BLaER1 (cell line): ENCODE measurements at regions not wholly inside any gene's neighbourhood (a gene's known extent, or its start where the extent isn't known, plus 50 kb on each side); places are given as distances from the start of the nearest gene placed in this dataset.

Source experiments
- H3K27ac ChIP-seq: shearing (Covaris generic); formaldehyde crosslinking; 2 replicates; pipeline ENCODE4 v1.8.1; 2022
- H3K27me3 ChIP-seq: shearing (Covaris generic); formaldehyde crosslinking; 2 replicates; pipeline ENCODE4 v1.8.1; 2022
- H3K36me3 ChIP-seq: shearing (Covaris generic); formaldehyde crosslinking; 2 replicates; pipeline ENCODE4 v1.8.1; 2022
- H3K4me1 ChIP-seq: shearing (Covaris generic); formaldehyde crosslinking; 2 replicates; pipeline ENCODE4 v1.8.1; 2022
- H3K4me2 ChIP-seq: shearing (Covaris generic); formaldehyde crosslinking; 2 replicates; pipeline ENCODE4 v1.8.1; 2022
- H3K4me3 ChIP-seq: shearing (Covaris generic); formaldehyde crosslinking; 2 replicates; pipeline ENCODE4 v1.8.1; 2022
- H3K9ac ChIP-seq: shearing (Covaris generic); formaldehyde crosslinking; 2 replicates; pipeline ENCODE4 v1.8.1; 2022
- H3K9me3 ChIP-seq: shearing (Covaris generic); formaldehyde crosslinking; 2 replicates; pipeline ENCODE4 v1.8.1; 2022
- H4K20me1 ChIP-seq: shearing (Covaris generic); formaldehyde crosslinking; 2 replicates; pipeline ENCODE4 v1.8.1; 2022
- Cebpa-rat ChIP-seq: shearing (Covaris generic); IDR thresholded peaks from 2 replicates; pipeline ENCODE4 v1.8.1; 2022

DNA sequence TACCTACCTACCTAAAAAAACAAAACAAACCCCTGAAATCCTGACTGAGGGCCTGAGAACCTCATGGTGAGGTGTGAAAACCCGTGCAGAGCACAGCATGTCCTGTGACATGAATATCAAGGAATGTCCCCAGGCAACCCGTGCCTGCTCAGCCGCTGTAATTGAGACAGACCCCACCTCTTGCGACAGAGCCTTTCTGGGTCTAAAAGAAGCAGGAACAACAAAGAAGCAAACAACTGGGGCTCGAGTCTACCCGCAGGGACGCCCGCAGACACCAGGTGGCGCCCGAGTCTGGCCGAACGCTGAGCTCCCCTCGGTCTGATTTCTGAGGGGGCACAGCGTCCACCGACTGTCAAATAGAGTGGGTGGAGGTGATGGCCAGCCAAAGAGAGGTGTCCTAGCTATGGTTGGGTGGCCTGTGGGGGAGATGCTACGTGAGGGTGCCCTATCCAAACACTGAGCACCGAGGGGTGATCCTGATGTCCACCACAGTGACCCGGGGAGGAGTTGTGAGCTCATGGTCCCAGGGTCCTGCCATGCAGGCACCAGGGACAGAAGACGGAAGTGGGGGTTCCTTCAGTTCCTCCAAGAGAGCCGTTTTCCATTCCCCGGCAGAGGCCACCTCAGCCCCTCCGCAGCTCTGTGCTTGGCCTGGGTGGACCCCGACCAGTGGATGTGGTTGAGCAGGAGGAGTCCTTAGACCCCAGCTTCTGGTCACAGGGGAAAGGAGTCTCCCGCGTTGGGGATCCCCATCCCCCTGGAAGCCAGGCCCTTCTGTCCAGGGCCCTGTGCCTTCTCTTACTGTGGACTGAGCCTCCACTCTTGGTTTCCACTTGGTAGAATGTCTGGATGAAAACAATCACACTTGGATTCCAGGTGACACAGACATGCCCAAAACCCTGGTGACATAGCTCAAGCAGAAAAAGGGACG, 268.2 kb downstream of the CDC5L start:
- Histone ChIP-seq H3K36me3 (no peaks in the 10 kb centered on the region), H3K27me3 (peaks cover 13% of the 10 kb centered on the region; the same call in 1 of the 2 replicates), H3K4me3 (no peak overlapping the region), H3K9me3 (no peaks in the 10 kb centered on the region), H4K20me1 (no peaks in the 10 kb centered on the region), H3K27ac (no peak overlapping the region), H3K4me2 (peak overlapping the region; percentile 47), H3K4me1 (peaks cover 25% of the 10 kb centered on the region), H3K9ac (no peak overlapping the region)
- TF ChIP-seq Cebpa-rat = peak; percentile 53; the same call in 1 of the 2 replicates

DNA sequence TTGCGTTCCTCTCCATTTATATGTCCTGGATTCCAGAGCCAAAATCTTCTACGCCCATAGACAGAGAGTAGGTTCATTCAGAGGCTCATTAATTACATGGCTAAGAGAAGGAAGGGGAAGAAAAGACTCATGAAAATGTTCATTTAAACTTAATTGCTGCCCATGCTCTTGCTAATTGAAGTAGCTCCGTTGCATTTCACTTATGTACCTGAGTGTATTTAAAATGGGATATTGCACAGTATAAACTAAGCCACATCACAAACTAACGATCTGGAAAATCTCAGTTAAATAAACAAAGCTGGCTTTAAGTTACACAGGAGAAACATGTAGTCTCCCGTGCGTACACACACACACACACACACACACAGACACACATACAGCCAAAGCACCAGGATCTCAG, 269.2 kb downstream of the CDC5L start:
- H3K4me1 ChIP-seq = peaks cover 25% of the 10 kb centered on the region
- H4K20me1 ChIP-seq = no peaks in the 10 kb centered on the region
- H3K9me3 ChIP-seq = no peaks in the 10 kb centered on the region
- no peak overlapping the region for H3K27ac ChIP-seq
- H3K4me3 ChIP-seq = no peak overlapping the region
- no peak for TF ChIP-seq Cebpa-rat
- H3K9ac ChIP-seq = no peak overlapping the region
- H3K27me3 ChIP-seq = peaks cover 13% of the 10 kb centered on the region; the same call in 1 of the 2 replicates
- H3K36me3 ChIP-seq = no peaks in the 10 kb centered on the region
- no peak overlapping the region for H3K4me2 ChIP-seq

DNA sequence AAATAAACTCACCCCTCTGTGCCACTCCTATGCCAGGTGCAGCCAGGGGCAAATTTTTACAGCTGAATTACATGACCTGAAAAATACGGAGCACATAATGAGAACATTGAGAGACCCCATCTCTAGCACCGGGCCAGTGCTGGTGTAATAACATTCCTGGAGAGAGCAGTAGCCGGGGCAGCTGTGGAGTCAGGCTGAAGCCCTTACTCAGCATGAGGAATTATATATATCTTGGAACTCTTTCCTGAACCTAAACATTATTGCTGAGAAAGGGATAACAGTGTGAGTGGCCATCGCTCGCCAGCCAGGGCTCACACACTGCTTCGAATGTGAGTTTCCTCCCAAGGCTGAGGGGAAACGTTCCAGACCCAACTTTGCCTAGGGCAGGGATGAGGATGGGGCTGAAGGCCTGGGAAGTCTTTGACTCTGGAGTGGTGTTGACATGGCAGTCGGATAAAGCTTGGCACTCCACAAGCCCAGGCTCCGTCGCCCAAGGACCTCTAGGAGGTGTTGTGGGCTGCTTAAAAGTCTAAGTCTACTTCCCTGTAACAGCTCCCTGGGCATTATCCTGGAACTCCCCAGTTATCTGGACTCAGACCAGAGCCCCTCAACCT, 269.8 kb downstream of the CDC5L start:
- no peaks in the 10 kb centered on the region for H3K9me3 ChIP-seq
- H3K27ac ChIP-seq = no peak overlapping the region
- no peak overlapping the region for H3K4me3 ChIP-seq
- H3K27me3 ChIP-seq = peaks cover 13% of the 10 kb centered on the region; the same call in 1 of the 2 replicates
- peaks cover 25% of the 10 kb centered on the region for H3K4me1 ChIP-seq
- TF ChIP-seq Cebpa-rat = no peak
- H3K36me3 ChIP-seq = no peaks in the 10 kb centered on the region
- no peak overlapping the region for H3K4me2 ChIP-seq
- H4K20me1 ChIP-seq = no peaks in the 10 kb centered on the region
- H3K9ac ChIP-seq = no peak overlapping the region

DNA sequence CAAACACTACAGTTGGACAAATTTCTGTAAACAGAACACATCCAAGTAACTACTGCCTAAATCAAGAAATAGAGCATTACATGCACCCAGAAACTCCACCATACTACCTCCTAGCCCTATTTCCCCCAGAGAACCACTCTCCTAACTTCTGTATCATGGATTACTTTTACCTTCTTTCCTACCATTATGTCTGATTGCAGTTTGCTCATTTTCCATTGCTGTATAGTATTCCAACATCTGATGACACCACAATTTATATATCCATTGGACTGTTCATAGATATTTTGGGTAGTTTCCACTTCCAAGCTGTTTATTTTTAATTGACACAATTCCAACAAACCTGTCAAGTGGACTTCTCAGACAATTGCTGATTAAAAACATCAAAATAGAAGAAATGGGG, 271.1 kb downstream of the CDC5L start:
- Histone ChIP-seq H3K4me3 (no peak overlapping the region), H3K4me2 (no peak overlapping the region), H3K4me1 (peaks cover 19% of the 10 kb centered on the region), H3K36me3 (no peaks in the 10 kb centered on the region), H4K20me1 (no peaks in the 10 kb centered on the region), H3K9ac (no peak overlapping the region), H3K9me3 (no peaks in the 10 kb centered on the region), H3K27me3 (peaks cover 11% of the 10 kb centered on the region; the same call in 1 of the 2 replicates), H3K27ac (no peak overlapping the region)
- no peak for TF ChIP-seq Cebpa-rat

DNA sequence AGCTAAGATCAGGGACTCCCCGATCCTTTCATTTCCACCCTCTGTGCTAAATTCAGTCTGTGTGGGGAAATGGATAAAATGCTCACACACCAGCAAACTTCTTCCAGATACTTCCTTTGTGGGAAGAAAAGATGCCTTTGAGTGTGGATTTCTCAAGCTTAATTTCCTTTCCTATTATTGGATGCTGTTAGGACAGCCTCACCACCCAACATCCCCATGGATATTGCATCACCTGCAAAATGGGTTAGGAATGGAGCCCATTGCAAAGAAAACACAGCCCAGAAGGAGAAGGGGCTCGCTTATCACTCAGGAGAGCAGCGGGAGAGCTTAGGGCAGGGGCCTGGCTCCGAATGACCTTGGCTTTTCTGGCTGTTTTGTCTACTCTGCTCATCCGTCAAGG, 272.2 kb downstream of the CDC5L start:
- Histone ChIP-seq H3K4me2 (no peak overlapping the region), H3K27ac (no peak overlapping the region), H4K20me1 (no peaks in the 10 kb centered on the region), H3K27me3 (no peaks in the 10 kb centered on the region), H3K4me1 (peaks cover 8% of the 10 kb centered on the region), H3K4me3 (no peak overlapping the region), H3K9me3 (no peaks in the 10 kb centered on the region), H3K9ac (no peak overlapping the region), H3K36me3 (no peaks in the 10 kb centered on the region)
- TF ChIP-seq Cebpa-rat = no peak

DNA sequence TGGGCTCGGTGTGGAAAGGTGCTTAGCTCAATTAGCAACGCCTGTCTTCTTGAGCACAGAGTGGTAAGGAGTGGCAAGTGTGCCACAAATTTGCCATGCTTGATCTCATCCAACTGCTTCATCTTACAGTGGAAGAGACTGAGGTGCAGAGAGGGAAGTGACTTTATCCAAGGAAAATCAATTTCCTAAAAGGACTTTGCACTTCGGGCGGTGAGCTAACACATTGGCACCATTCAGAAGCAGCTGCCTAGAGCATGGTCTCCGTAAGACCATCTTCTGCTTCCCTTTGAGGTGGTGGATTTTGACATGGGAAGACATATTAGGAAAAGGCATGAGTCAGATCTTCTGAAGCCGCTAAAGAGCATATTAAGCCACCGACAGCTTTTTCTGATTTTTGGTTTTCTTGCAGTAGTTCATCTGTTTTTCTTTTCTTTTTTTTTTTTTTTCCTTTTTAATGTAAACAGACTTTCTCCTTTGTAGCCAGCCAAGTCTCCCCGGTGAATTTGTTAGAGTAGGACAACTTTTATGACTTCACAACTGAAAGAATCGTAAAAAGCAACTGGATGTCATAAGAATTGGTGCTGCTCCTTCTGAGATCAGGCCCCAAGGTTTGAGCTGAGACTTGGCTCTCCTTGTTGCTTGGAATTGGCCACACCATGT, 273.2 kb downstream of the CDC5L start:
- H3K36me3 ChIP-seq = no peaks in the 10 kb centered on the region
- H3K4me2 ChIP-seq = no peak overlapping the region
- H3K4me1 ChIP-seq = no peaks in the 10 kb centered on the region
- no peak overlapping the region for H3K27ac ChIP-seq
- H3K9ac ChIP-seq = no peak overlapping the region
- H3K27me3 ChIP-seq = no peaks in the 10 kb centered on the region
- H4K20me1 ChIP-seq = no peaks in the 10 kb centered on the region
- no peak overlapping the region for H3K4me3 ChIP-seq
- no peaks in the 10 kb centered on the region for H3K9me3 ChIP-seq
- TF ChIP-seq Cebpa-rat = no peak

DNA sequence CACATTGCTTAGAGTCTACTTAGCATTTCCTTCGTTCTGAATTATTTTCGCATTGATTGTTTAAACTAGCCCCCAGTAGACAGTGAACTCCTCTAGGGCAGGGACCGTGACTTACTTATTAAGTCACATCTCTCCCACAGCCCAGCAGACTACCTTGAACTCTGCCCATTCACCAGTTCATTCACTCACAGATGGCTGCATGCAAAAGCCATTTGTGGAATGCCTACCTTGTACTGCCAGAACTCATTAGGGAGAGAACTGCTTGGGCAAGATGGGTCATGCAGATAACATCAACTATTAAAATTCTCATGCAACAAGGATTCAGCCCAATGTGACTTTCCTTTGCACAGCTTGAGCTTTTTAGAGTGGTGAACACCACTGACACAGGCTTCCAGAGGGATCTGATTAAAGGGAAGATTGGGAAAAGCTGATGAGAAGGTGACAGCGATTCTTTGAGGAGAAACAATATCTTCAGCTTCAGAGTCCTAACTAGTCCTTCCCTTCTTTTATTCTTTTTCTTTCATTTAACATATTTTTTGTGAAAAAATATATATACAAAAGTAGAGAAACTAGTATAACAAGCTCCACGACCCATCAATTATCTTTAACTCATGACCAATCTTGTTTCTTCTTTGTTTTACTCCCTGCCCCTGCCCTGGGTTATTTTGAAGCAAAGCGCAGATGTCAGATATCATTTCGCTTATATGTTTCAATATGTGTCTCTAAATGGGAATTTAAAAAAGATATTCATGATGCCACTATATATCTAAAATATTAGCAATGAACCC, 273.9 kb downstream of the CDC5L start:
- Histone ChIP-seq H3K36me3 (no peaks in the 10 kb centered on the region), H3K9me3 (no peaks in the 10 kb centered on the region), H3K4me1 (no peaks in the 10 kb centered on the region), H3K4me3 (no peak overlapping the region), H3K4me2 (no peak overlapping the region), H3K27me3 (no peaks in the 10 kb centered on the region), H3K9ac (no peak overlapping the region), H3K27ac (no peak overlapping the region), H4K20me1 (no peaks in the 10 kb centered on the region)
- no peak for TF ChIP-seq Cebpa-rat

DNA sequence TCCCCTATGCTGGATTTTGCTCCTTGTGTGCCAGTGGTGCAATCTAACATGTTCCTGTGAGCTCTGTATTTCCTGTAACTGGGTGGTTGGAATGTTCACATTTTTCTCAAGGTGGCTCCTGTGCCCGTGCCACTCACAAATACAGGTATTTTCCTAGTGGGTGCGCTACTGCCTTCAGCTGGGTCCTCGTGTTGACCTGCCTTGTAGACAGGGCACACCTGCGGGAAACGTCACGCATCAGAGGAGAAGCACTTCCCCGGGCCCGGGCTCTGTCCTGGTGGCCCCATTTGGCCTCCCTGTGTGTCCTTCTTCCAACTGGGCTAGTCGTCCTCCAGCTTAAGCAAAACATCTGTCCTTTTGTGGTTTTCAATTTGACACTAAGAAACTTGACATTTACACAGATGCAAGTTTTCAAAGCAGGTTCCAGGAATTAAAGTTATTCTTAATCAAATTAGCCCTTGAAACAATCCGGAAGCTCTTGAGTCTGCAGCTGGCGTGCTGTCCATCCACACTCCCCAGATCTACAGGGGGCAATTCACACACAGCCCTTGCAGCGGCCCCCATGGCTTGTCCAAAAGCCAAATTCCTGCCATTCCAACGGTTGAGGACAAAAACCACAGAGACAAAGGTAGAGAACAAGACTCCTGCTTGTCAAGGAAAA, 275.1 kb downstream of the CDC5L start:
- TF ChIP-seq Cebpa-rat = no peak
- Histone ChIP-seq H3K4me1 (no peaks in the 10 kb centered on the region), H3K36me3 (no peaks in the 10 kb centered on the region), H3K4me3 (no peak overlapping the region), H3K27ac (no peak overlapping the region), H4K20me1 (no peaks in the 10 kb centered on the region), H3K9me3 (no peaks in the 10 kb centered on the region), H3K4me2 (no peak overlapping the region), H3K27me3 (no peaks in the 10 kb centered on the region), H3K9ac (no peak overlapping the region)
